ENCODE measurements at regions not wholly inside any gene's neighbourhood (a gene's known extent, or its start where the extent isn't known, plus 50 kb on each side); places are given as distances from the start of the nearest gene placed in this dataset.

DNA sequence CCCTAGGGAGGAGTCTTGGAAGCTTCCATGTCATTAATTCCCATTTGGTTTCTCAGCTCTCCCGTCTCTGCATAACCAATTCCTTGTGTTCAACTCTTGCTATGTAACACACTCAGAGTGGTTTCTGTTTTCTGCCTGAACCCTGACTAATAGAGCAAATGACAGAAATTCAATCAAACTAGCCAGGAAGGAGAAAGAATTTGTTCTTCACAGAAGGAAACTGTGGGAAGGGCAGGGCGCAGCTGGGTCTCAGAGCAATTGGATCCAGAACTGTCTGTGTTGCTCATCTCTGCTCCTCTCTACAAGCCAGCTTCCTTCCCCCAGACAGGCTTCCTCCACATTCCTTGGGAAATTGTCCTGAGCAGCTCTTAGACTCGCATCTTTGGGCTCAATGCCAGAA, 269.8 kb downstream of the TNS1 start:
- peaks cover 2% of the 10 kb centered on the region for H3K27me3 Mint-ChIP-seq (ENCODE audit: low read depth)
- no peaks in the 10 kb centered on the region for H3K9me3 Mint-ChIP-seq
- peaks cover 3% of the 10 kb centered on the region for H3K4me1 Mint-ChIP-seq (ENCODE audit: low read depth)
- ATAC-seq (no peak), DNase-seq (no peak)
- H3K36me3 Mint-ChIP-seq (ENCODE audit: insufficient read depth): no peaks in the 10 kb centered on the region
- no peak overlapping the region for H3K4me3 Mint-ChIP-seq

DNA sequence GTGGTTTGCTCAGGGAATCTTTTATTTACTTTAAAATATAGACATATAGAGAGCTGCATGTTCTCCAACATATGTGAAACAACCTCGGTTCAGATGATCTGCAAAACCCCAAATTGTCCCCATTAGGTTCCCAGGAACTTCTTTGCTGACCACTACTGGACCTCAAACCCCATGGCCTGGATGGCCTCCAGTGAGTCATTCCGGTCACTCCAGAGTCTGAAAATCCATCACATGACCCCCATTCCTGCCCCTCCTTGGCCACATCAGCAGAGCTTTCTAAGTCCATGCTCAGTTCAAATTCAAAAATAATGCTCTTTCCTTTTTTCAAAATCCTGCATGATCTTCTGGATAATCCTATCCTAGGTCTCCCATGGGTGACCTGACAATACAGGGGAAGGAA, 271.0 kb downstream of the TNS1 start:
- no peak for DNase-seq
- H3K36me3 Mint-ChIP-seq (ENCODE audit: insufficient read depth): no peaks in the 10 kb centered on the region
- H3K9me3 Mint-ChIP-seq: no peaks in the 10 kb centered on the region
- H3K4me1 Mint-ChIP-seq (ENCODE audit: low read depth): peaks cover 3% of the 10 kb centered on the region
- no peak overlapping the region for H3K4me3 Mint-ChIP-seq
- peaks cover 2% of the 10 kb centered on the region for H3K27me3 Mint-ChIP-seq (ENCODE audit: low read depth)
- no peak for ATAC-seq

DNA sequence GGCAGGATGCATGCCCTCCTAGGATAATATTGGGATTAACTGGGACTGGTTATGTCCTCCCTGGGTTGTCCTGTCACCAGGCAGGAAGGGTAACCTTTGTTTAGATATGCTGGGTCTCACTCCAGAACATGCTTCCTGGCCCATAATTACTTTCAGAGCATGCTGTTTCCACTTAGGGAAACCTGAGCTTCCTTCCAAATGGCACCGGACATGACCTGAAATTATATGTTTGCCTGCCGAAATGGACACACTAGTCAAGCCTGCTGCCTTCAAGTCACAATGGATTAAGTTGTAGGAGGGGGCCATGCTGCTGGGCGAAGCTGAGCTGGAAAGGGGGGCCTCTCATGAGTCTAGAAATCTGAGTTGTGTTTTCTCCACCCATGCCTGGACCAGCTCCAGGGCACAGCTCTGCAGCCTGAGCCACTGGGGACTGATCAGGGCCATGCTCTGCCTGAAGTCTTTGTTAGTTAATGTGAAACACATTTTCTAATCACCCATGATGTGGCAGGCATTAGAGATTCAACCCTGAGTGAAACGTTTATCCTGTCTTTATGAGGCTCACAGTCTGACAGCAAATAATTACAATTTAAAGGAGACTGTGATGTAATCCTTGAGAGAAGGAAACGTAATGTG, 273.3 kb downstream of the TNS1 start:
- no peaks in the 10 kb centered on the region for H3K4me1 Mint-ChIP-seq (ENCODE audit: low read depth)
- H3K27me3 Mint-ChIP-seq (ENCODE audit: low read depth): peaks cover 2% of the 10 kb centered on the region
- no peak for DNase-seq
- no peaks in the 10 kb centered on the region for H3K36me3 Mint-ChIP-seq (ENCODE audit: insufficient read depth)
- H3K4me3 Mint-ChIP-seq: no peak overlapping the region
- ATAC-seq: no peak
- no peaks in the 10 kb centered on the region for H3K9me3 Mint-ChIP-seq

DNA sequence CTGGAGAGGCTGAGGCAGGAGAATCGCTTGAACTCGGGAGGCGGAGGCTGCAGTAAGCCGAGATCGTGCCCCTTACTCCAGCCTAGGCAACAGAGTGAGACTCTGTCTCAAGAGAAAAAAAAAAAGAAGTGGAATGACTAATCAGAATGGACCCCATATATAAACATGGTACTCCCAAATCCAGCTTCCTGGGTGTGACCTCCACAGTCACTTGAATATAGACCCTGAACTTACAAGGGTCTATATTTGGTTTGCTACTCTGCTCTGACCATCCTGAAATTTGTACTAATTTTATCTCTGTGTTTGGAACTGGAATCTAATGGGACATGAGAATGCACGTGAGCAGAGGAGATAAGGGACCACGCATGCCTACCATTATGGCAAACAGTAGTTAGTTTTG, 275.0 kb downstream of the TNS1 start:
- H3K9me3 Mint-ChIP-seq: no peaks in the 10 kb centered on the region
- no peak overlapping the region for H3K4me3 Mint-ChIP-seq
- ATAC-seq: no peak
- H3K4me1 Mint-ChIP-seq (ENCODE audit: low read depth): no peaks in the 10 kb centered on the region
- H3K36me3 Mint-ChIP-seq (ENCODE audit: insufficient read depth): no peaks in the 10 kb centered on the region
- no peak for DNase-seq
- no peaks in the 10 kb centered on the region for H3K27me3 Mint-ChIP-seq (ENCODE audit: low read depth)

DNA sequence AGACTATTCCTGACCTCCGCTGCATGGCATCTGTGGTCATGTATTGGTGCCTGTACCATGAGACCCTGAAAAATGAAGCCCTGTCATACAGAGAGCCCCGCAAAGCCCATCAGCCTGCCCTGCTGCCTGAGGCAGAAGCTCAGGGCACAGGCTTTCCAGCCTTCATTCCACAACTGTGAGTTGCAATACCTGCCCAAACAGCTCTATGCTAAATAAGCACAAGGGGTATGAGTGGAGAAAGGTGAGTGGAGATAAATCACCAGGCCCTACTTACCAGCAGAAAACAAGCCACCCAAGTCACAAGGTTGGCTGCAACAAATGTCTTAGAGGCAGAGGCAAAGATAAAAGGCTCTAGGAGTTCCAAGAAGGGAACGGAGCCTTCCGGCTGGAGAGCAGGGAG, 277.4 kb downstream of the TNS1 start:
- ATAC-seq (no peak), DNase-seq (no peak)
- Mint-ChIP-seq H3K4me3 (no peak overlapping the region), H3K36me3 (ENCODE audit: insufficient read depth) (no peaks in the 10 kb centered on the region), H3K4me1 (ENCODE audit: low read depth) (no peaks in the 10 kb centered on the region), H3K9me3 (no peaks in the 10 kb centered on the region), H3K27me3 (ENCODE audit: low read depth) (no peaks in the 10 kb centered on the region)

DNA sequence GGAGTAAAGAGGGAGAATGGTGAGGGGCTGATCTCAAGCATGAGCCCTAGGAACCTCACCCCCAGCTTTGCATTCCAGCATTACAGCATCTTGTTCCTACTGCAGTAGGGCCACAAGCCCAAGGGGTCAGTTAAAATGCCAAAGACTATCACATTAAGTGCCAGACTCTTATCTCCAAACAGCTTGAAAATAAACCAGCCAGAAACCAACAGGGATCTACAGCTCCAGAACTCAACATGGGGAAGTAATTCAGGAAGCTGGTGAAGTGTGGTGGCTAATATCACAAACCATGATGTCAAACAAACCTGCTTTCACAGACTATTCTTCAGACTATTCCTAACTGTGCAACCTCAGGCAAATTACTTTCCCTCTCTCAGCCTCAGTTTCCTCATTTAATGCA, 278.3 kb downstream of the TNS1 start:
- H3K4me1 Mint-ChIP-seq (ENCODE audit: low read depth): no peaks in the 10 kb centered on the region
- no peaks in the 10 kb centered on the region for H3K9me3 Mint-ChIP-seq
- no peak for ATAC-seq
- DNase-seq: no peak
- no peak overlapping the region for H3K4me3 Mint-ChIP-seq
- H3K27me3 Mint-ChIP-seq (ENCODE audit: low read depth): no peaks in the 10 kb centered on the region
- H3K36me3 Mint-ChIP-seq (ENCODE audit: insufficient read depth): no peaks in the 10 kb centered on the region

DNA sequence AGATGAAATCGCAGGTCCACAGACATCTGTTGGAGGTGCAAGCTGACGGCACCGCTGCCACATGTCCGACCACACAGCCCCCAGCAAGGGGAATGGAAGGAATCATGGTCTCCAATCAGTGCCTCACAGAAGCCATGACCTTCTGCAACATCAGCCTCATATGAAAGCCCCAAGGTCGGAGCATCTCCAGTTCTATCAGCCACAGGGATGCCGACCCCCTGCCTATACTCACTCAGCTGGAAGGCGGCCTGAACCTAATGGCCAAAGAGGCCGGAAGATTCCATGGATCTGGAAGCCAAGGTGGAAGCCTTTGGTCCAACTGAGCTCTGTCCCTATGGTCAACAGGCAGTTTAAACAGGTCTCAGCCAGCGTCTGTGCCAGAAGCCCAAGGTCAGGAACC, 278.8 kb downstream of the TNS1 start:
- Mint-ChIP-seq H3K4me3 (no peak overlapping the region), H3K4me1 (ENCODE audit: low read depth) (no peaks in the 10 kb centered on the region), H3K9me3 (no peaks in the 10 kb centered on the region), H3K27me3 (ENCODE audit: low read depth) (no peaks in the 10 kb centered on the region), H3K36me3 (ENCODE audit: insufficient read depth) (no peaks in the 10 kb centered on the region)
- ATAC-seq (no peak), DNase-seq (no peak)

DNA sequence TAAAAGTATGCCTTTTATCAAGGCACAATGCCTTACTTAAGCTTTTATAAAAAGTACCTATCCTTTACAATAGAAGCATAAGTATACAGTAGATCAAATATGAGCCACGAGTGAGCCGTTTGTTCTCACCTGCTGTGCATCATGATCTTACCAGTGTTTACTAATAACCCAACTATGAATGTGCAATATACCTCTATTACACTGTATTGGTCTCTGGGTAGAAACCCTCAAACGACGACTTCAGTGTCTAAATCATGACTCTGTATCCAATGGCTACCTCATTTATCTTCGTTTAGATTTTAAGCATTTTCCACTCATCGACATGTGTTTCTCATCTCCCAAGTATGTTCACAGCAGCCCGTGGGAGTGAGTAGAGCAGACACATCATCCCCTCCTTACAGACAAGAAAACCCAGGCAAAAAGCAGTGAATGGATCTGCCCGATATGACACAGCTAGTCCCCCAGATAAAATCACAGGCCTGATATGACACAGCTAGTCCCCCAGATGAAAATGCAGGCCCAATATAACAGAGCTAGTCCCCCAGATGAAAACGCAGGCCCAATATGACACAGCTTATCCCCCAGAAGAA, 279.8 kb downstream of the TNS1 start:
- Mint-ChIP-seq H3K9me3 (no peaks in the 10 kb centered on the region), H3K4me3 (no peak overlapping the region), H3K4me1 (ENCODE audit: low read depth) (no peaks in the 10 kb centered on the region), H3K36me3 (ENCODE audit: insufficient read depth) (no peaks in the 10 kb centered on the region), H3K27me3 (ENCODE audit: low read depth) (no peaks in the 10 kb centered on the region)
- ATAC-seq (no peak), DNase-seq (no peak)

DNA sequence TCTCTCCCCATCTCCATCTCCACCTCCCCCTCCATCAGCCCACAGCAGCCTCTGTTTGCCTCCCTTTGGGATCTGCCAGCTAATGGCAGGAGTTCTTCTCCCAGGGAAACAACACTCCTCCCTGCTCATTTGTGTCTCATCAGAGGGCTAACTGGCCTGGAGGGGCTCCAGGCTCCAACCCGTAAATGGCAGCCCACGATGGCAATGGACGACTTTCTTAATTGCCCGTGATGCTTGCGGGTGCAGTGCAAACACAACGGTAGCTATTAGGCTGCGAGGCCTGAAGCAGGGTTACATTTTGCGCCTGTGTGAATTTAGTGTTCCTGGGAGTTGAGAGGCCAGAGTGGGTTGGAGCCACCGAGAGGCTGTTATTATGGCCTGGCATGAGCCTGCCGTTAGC, 285.1 kb downstream of the TNS1 start:
- no peaks in the 10 kb centered on the region for H3K9me3 Mint-ChIP-seq
- no peak for ATAC-seq
- H3K36me3 Mint-ChIP-seq (ENCODE audit: insufficient read depth): no peaks in the 10 kb centered on the region
- no peak overlapping the region for H3K4me3 Mint-ChIP-seq
- DNase-seq: no peak
- peaks cover 5% of the 10 kb centered on the region for H3K27me3 Mint-ChIP-seq (ENCODE audit: low read depth)
- no peaks in the 10 kb centered on the region for H3K4me1 Mint-ChIP-seq (ENCODE audit: low read depth)

DNA sequence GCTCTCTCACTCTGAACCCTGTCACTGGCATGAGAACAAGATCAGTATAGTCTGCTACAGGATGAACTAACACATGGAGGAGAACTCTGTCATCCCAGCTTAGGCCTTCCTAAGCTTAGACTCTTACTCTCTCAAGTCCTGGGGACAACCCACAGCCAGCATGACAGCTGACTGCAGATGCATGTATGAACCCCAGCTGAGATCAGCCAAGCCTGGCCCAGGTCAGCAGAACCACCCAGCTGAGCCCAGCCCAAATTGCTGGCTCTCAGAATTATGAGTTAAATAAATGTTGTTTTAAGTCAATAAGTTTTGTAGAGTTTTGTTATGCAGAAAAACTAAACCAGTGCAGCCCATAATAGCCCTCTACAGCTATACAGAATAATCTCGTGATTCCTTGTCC, 287.3 kb downstream of the TNS1 start:
- ATAC-seq: no peak
- Mint-ChIP-seq H3K27me3 (ENCODE audit: low read depth) (peaks cover 5% of the 10 kb centered on the region), H3K4me1 (ENCODE audit: low read depth) (no peaks in the 10 kb centered on the region), H3K9me3 (no peaks in the 10 kb centered on the region), H3K36me3 (ENCODE audit: insufficient read depth) (no peaks in the 10 kb centered on the region), H3K4me3 (no peak overlapping the region)
- DNase-seq: no peak

DNA sequence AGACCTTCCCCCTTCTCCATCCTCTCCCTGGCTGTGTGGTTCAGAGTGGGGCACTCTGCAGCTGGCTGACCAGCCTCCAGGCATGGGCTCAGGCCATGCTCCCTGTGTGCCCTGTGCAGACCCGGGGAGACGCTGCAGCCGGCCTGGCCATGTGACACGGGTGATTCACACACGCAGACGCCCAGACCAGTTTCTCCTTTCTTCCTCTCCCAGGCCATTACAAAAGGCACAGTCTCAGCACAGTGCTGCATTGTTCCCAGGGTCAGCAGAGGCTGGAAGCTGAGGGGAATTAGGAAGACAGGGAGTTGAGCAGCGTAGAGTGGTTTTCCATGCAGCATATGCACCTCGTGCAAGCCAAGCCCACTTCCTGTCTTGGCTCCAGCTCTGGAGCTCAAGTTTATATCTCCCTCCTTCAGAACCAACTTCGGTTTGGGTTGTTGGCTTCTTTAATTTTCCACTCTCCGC, 288.5 kb downstream of the TNS1 start:
- ATAC-seq: no peak
- H3K9me3 Mint-ChIP-seq: no peaks in the 10 kb centered on the region
- H3K36me3 Mint-ChIP-seq (ENCODE audit: insufficient read depth): no peaks in the 10 kb centered on the region
- no peaks in the 10 kb centered on the region for H3K4me1 Mint-ChIP-seq (ENCODE audit: low read depth)
- no peak overlapping the region for H3K4me3 Mint-ChIP-seq
- H3K27me3 Mint-ChIP-seq (ENCODE audit: low read depth): peaks cover 5% of the 10 kb centered on the region
- DNase-seq: no peak

DNA sequence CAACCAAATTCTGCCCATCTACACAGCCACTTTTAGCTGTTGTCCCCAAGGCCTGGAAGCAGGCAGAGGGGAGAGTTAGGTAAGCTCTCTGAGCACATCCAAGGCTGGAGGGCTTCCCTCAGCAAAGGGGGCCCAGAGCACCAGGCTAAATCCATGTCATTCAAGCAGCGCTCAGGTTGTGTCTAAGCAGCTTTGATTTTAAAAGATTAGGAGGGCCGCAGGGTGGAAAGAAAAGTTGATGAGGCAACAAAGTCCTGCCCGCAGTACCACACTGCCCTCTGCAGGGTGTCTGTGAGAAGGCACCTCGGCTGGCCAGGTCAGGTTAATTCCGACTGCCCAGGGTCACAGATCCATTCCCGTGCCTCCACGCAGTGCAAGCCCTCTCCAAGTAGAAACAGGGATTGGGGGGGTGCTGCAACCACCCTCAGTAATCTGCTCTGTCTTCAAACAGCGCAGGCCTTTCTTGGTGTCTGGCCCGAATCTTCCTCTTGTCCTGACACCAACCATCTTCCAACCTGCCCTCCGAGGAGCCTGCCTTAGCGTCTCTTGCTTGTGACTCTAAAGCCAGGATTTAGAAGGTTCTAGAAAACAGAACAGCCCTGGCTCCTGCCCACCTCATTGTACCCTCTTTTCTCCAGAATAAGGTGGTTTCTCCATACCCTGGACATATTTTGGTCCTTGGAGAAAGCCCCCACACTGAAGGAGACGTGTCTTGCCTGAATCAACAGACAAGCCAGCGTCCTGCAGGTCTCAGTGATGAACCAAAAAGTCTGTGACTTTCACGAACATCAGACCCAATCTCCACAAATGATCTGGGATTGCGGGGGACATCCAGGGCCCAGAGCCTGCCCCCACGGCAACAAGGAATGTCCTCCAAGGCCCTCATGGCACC, 289.2 kb downstream of the TNS1 start:
- peak; percentile 69 to 81 for ATAC-seq
- H3K36me3 Mint-ChIP-seq (ENCODE audit: insufficient read depth): no peaks in the 10 kb centered on the region
- H3K4me3 Mint-ChIP-seq: no peak overlapping the region
- H3K27me3 Mint-ChIP-seq (ENCODE audit: low read depth): peaks cover 5% of the 10 kb centered on the region
- peak; percentile 64 for DNase-seq
- H3K9me3 Mint-ChIP-seq: no peaks in the 10 kb centered on the region
- no peaks in the 10 kb centered on the region for H3K4me1 Mint-ChIP-seq (ENCODE audit: low read depth)

DNA sequence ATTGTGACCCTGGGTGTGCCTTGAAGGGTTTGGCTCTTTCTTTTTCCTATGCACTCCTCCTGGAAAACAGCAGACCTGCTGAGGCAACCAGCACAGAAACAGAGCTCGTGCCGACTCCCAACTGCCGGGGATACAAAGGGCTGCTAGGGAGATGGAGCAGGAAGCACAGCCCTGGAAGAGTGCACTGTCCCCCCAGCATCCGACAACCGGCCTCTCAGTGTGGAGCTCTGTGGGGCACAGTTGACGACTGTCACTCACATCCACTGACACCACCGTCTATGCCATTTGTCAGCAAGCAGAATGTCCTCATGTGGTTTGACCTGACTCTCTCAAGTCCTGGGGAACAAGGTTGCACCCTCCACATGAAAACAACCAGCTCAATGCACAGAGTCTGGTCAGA, 290.4 kb downstream of the TNS1 start:
- H3K4me3 Mint-ChIP-seq: no peak overlapping the region
- no peak for DNase-seq
- ATAC-seq: no peak
- H3K27me3 Mint-ChIP-seq (ENCODE audit: low read depth): peaks cover 5% of the 10 kb centered on the region
- H3K4me1 Mint-ChIP-seq (ENCODE audit: low read depth): no peaks in the 10 kb centered on the region
- no peaks in the 10 kb centered on the region for H3K9me3 Mint-ChIP-seq
- no peaks in the 10 kb centered on the region for H3K36me3 Mint-ChIP-seq (ENCODE audit: insufficient read depth)

DNA sequence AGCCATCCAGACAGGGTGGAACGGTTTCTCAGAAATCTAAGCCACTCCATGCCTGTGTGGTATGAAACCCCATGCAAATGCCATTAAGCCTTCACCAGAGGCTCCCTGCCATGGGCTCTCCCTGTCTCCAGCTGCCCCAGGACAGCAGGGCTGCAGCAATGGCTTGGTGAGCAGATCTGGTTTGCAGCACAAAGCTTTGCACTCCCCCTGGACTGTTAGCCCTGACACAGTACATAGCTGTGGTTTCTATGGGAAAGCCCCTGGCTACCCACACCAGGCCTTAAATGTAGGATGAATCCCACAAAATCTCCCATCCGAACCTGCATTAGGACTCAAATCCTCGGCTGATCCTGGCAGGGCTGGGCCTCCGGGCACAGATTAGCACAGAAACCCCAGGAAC, 291.6 kb downstream of the TNS1 start:
- no peaks in the 10 kb centered on the region for H3K9me3 Mint-ChIP-seq
- DNase-seq (no peak), ATAC-seq (no peak)
- H3K27me3 Mint-ChIP-seq (ENCODE audit: low read depth): peaks cover 2% of the 10 kb centered on the region
- H3K36me3 Mint-ChIP-seq (ENCODE audit: insufficient read depth): no peaks in the 10 kb centered on the region
- no peaks in the 10 kb centered on the region for H3K4me1 Mint-ChIP-seq (ENCODE audit: low read depth)
- H3K4me3 Mint-ChIP-seq: no peak overlapping the region

DNA sequence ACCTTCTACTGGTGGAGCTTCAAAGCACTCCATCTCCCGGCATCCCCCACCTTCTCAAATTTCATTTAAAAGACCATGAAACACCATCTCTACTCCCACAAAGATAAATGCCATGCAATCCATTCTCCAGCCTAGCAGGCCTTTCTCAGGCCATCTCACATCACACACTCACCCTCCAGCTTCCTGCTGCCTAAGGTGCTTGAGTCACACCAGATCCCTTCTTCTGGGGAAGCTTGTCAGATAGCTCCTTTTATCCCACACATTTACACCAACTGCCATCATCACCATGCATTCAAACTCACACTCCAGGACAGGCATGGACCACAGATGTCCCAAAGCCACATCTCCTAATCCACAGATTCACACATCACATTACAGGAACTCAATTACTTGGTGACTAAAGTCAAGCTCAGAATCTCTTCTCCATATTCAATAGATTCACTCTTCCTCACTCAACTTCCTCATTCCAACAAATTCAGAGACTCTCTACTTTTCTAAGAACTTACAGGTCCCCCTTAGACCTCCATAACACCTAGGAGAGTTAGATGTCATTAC, 292.5 kb downstream of the TNS1 start:
- H3K36me3 Mint-ChIP-seq (ENCODE audit: insufficient read depth): no peaks in the 10 kb centered on the region
- no peaks in the 10 kb centered on the region for H3K9me3 Mint-ChIP-seq
- peaks cover 2% of the 10 kb centered on the region for H3K27me3 Mint-ChIP-seq (ENCODE audit: low read depth)
- no peak for ATAC-seq
- H3K4me3 Mint-ChIP-seq: no peak overlapping the region
- H3K4me1 Mint-ChIP-seq (ENCODE audit: low read depth): no peaks in the 10 kb centered on the region
- no peak for DNase-seq

Measured in activated T-cell treated with anti-CD3 and anti-CD28 coated beads, Interleukin-2, amount 50 U/mL, for 4 hours (primary cell).